8988T (cell line): ENCODE measurements at regions not wholly inside any gene's neighbourhood (a gene's known extent, or its start where the extent isn't known, plus 50 kb on each side); places are given as distances from the start of the nearest gene placed in this dataset.
"Not testable (repeated sequence)": the region's sequence is repeated elsewhere in the genome, so short reads cannot be mapped to it uniquely, and the experiment has no call there.

Experiments
- DNase-seq: peaks from one replicate; pipeline ENCODE4 v3.0.0; 2011

DNA sequence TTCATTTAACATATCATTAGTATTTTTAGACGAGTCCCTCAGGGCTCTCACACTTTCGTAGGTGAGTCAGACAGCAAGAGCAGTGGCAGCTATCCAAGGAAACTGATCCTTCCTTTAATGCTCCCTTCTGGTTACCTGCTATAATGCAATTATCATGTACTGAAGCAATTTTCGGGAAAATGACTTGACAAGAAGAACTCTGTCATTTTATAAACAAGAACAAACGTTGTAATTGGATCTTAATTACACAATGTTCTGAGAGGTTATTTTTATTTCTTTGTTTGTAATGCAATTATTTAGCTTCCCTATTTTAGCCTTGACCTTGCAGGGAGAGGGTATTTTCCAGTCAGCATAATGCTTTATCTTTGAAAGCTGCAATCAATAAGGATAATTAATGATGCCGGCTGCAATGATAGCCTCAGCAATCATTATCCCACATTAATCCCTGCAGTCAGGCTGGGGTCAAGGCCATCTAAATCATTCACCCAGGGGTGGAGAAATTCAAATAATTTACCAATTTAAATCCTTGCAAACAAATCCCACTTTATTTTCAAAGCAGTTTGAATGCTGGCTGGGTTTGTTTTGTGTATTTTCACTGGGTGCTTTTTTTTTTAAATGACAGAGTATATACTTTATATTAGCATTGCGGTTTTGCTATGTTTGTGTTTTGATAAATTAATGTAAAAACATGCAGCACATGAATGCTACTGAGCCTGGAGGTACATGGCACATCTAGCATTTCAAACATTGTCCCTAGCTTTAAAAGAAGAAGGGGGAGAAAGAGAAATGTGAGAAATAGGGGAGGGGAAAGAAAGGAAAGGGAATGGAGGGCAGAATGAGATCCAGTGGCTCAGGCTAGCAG, 249.9 kb downstream of the SHOX2 start:
- DNase-seq, result no peak

DNA sequence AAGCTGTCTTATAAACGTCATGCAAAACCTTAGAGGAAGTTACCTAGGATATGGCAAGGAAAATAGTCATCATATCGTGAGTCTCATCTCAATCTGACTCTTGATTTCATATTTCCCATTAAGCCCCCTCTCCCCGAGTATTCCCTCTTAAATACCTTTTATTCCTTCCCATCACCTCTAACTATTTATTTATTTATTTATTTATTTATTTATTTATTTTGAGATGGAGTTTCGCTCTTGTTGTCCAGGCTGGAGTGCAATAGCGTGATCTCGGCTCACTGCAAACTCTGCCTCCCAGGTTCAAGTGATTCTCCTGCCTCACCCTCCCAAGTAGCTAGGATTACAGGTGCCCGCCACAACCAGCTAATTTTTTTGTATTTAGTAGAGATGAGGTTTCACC, 260.4 kb downstream of the SHOX2 start:
- not testable (repeated sequence) for DNase-seq

- no peak for DNase-seq
Observed at GRCh38 chr3:157844800-157845565, 261.2 kb downstream of the SHOX2 start.

DNA sequence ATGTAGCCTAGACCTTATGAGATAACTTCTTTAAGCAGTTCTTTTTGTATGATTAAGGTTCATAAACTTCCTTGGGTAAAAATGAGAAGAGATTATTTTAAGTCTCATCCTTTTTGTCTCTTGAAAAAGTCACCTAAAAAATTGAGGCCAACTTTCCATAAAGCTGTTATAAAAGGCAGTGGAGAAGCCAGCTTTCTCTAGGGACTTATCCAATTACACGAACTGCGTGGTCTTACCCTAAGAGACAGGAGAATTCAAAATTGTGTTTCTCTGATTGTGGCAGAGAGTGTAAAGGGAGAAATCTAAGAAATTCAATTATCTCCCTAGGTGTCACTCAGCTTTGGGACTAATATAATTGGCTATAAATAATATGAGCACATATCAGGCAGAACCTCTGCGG, 262.0 kb downstream of the SHOX2 start:
- DNase-seq, result no peak

- no peak for DNase-seq
Observed at GRCh38 chr3:157841029-157841428, 265.2 kb downstream of the SHOX2 start.

GRCh38 chr3:157840564-157840963, 265.7 kb downstream of the SHOX2 start:
- no peak for DNase-seq

DNA sequence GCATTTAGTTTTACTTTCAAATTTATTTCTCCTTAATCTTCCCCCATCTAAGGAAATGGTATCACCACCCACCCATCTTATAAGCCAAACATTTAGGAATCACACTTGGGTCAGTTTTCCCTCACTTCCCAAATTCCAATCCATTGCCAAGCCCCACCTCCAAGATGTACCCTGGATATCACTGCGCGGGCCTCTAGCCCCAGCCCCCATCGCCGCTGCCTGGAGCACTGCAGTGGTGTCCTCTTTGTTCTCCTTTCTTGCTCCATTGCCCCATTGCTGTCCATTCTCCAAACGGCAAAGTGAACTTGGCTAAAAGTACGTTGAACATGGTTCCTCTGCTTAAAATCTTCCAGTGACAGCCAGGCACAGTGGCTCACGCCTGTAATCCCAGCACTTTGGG, 267.8 kb downstream of the SHOX2 start:
- DNase-seq, result no peak

GRCh38 chr3:157837336-157837735, 268.9 kb downstream of the SHOX2 start:
- no peak for DNase-seq

DNA sequence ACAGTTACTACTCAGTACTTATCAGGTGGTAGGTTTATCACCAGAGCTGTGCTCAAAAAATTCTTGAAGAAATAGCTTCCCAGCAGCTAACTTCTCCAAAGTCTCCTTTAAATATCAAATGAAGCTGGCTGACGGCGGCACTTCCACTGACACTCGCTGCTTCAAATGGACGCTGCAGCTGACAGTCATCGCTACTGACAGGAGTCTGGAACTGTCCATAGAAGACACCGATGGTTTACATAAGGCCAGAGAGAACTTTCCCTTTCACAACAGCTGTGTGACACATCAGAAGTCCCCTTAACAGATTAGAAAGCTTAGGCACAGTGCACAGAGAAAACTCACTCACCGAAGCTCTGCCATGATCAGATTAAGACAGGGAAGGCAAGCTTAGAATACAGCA, 270.2 kb downstream of the SHOX2 start:
- no peak for DNase-seq

GRCh38 chr3:157832588-157832987, 273.6 kb downstream of the SHOX2 start:
- no peak for DNase-seq

- DNase-seq, result no peak
Observed at GRCh38 chr3:157830556-157831236, 275.5 kb downstream of the SHOX2 start.

GRCh38 chr3:157829786-157830185, 276.4 kb downstream of the SHOX2 start:
- DNase-seq, result no peak

- no peak for DNase-seq
Observed at GRCh38 chr3:157824281-157824680, 281.9 kb downstream of the SHOX2 start.

DNA sequence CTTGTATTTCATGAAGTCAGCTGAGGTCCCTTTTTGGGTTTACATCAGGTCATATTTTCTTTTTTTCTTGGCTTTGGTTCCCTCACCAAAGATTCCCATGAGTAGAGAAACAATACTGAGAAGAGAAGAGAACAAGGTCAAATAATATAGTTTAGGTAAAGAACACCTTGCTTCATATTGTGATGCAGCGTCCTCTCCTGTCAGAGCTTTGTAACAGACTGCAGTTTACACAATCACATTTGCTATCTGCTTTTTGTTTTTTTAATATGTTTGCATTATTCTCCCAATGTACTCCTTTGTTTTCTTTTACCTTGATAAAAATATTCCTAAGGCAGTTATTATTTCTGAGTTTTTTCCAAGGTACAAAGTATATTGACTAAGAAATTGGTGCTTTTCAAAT, 283.2 kb downstream of the SHOX2 start:
- DNase-seq, result no peak

- DNase-seq, result no peak
Observed at GRCh38 chr3:157820157-157820517, 286.1 kb downstream of the SHOX2 start.

DNA sequence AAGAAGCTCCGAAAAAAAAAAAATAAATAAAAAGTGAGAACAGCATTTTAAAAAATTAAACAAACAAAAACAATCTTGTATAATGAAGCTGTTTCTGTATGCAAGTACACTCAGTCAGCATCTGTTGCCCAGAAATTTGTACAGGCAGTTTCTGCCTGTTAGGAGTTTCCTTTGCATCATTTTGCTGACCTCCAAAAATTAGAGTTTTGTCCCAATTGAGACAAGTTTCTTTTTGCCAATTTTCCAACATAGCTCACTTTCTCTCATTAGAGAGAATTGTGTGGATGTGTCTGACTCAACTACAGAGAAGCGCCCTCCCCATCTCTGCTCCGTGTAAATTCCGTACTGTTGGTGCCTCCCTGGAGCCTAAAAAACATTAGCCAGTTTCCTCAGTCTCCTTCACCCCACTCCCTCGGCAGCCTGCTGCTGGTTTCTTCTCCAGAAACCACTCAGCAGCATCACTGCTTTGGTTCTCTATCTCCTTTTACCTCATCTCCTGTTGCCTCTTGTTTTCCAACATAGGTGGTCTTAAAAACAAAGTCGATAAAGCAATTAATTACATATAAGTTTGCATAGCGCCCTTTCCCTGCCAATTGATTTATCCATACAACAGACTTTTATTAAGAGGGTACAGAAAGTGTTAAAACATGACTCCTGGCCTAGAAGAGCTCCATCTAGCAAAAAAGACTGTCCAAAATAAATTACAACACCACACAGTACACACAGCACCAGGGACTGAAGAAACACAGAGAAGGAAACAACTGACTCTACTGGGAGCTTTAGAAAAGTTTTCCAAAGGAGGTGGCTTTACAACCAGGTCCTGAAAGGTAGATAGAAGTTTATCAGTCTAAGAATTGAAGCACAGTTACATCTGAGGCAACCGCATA, 286.7 kb downstream of the SHOX2 start:
- no peak for DNase-seq

GRCh38 chr3:157816896-157817295, 289.3 kb downstream of the SHOX2 start:
- DNase-seq, result no peak

DNA sequence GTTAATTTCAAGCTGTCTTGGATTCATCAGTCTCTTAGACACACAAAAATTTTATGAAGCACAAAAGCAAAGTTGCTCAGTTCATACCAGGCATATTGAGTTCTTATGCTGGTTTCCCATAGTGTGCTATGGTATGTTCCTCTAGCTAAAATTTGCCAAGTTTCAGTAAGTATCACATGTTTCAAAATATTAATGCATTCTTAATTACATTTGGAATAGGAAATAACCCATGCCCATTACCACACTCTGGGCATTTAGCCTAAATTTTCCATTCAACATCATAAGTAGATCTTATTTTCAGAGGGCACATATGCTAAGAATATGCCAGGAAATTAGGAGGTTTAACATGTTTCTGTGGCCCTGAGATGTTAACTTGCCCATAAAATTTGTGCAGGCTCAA, 289.9 kb downstream of the SHOX2 start:
- no peak for DNase-seq

DNA sequence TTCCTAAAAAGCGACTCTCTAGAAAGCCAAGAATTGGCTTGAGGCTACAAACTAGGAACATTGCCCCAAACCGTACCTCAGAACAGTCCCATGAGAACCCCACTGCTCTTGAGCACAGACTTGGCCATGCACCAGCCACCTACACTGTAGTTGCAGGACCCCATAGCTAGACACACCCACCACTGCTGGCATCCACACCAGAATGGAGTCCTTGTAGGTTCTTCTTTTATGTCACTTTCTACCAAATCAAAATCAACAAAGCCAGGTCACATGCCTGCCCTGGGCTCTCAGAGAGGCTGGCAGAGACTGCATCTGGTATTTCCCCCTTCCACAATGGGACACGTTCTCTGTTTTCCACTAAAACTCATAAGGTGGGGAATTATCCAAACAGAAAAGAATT, 290.5 kb downstream of the SHOX2 start:
- no peak for DNase-seq

DNA sequence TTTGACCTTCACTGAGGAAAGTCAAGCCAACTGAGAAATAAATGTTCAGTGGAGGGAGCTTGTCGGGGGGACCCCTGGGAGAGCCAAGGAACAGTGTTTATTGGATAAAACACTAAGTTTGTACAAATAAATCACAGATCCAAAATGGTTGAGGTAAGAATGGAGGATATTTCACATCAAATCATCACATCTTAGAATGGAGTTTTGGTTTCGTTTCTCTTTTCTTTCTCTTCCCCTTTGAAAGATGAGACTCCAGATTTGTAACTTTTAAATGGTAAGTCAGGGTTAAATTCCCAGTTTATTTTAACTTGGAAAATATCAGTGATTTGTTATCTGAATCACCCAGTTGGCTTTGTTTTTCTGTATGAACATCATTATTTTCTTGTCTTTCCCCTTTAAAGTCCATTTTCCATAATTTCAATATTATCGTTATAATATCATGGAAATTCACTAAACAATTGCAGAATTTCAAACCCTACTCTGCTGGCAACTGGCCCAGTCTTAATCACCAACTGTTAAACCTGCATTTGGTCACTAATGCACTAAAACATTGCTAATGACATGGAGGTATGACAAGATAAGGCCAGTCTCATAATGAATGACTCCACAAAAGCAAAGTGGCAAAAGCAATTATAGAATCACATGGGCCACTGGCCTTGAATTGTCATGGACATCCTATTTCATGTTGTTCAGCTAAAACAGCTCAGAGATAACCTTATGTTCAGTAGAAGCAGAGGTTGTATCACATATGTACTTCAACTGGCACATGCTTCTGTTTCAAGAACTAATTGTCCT, 295.1 kb downstream of the SHOX2 start:
- no peak for DNase-seq

DNA sequence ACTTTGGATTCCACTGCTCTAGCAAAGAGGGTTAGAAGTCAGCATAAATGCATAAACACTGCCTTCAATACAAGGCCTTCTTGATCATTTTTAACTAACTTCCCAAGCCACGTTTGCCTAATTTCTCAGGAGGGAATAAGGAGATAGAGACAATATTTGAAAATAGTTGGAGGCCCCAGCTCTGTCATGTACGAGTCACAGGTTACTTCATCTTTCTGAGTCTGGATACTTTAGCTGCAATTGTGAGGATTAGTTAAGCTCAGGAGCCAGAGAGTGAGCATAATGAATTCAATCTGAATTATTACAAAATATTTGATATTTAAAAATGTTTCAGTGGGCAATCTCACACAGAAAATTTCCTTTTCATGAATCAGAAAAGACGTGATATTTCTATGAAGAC, 298.9 kb downstream of the SHOX2 start:
- DNase-seq, result no peak

GRCh38 chr3:157805538-157805937, 300.7 kb downstream of the SHOX2 start:
- no peak for DNase-seq
